Psoas muscle (tissue), 7 donors: ENCODE measurements at regions not wholly inside any gene's neighbourhood (a gene's known extent, or its start where the extent isn't known, plus 50 kb on each side); places are given as distances from the start of the nearest gene placed in this dataset.

Experiments used
- ATAC-seq, 4 donors: fragments of 200-7000 bp; cut with Tn5 transposase; one replicate each; pipeline ENCODE4 v1.9.1; 2020; ENCODE audit warnings: moderate library complexity in 3 of 4, mild to moderate bottlenecking in 2 of 4
- DNase-seq, 2 donors: peaks; one replicate each; pipeline ENCODE4 v3.0.0-alpha.2; 2020
- H3K27ac ChIP-seq: fragments of 200-600 bp; one replicate; pipeline ENCODE4 v1.8.0; 2022
- H3K27me3 ChIP-seq, 3 donors: fragments of 200-600 bp in 1 of 3; one replicate each; pipeline versions ENCODE4 v1.6.1 to v1.8.0; 2013 to 2022; ENCODE audit warnings: low read length in 2 of 3, mild to moderate bottlenecking in 2 of 3, moderate library complexity in 1 of 3; ENCODE audit not compliant: insufficient read depth in 3 of 3
- H3K36me3 ChIP-seq, 2 donors: fragments of 200-600 bp in 1 of 2; one replicate each; pipeline versions ENCODE4 v1.6.1 to v1.8.0; 2013 to 2022; ENCODE audit warnings: low read depth in 1 of 2, mild to moderate bottlenecking in 1 of 2, moderate library complexity in 1 of 2; ENCODE audit not compliant: insufficient read depth in 1 of 2
- H3K4me1 ChIP-seq: fragments of 200-600 bp; one replicate; pipeline ENCODE4 v1.8.0; 2022
- H3K4me3 ChIP-seq: fragments of 200-600 bp; one replicate; pipeline ENCODE4 v1.8.0; 2022; ENCODE audit warnings: mild to moderate bottlenecking
- H3K9me3 ChIP-seq: fragments of 200-600 bp; one replicate; pipeline ENCODE4 v1.8.0; 2022
- WGBS, 3 donors: extraction: QIAGEN DNeasy Blood & Tissue Kit; methylation state at CpG; one replicate each; pipeline versions ENCODE4 v1.1.6 to v1.1.7; 2013; 5-methylcytosine and 5-hydroxymethylcytosine counted together
- intact Hi-C, 2 donors: fragments of 100-400 bp; cut with DNase I; formaldehyde crosslinking; loops; one replicate each; pipeline versions ENCODE4 v1.11.0 to v1.14.2; 2022
- TF ChIP-seq, protein P1 (sequence below): fragments of 200-600 bp; IDR thresholded peaks from one replicate; pipeline ENCODE4 v1.8.0; 2022; ENCODE audit warnings: antibody characterized with exemption
- donor health status: healthy with polysubstance abuse.
- donor health status: DM: no; HTN: no; CAD: no; lungs with moderate emphysema.
- donor health status: Bipolar disorder and iron deficiency.
- donor health status: healthy.
- donor health status: DM: yes; HTN: yes; CAD: no.
- donor health status: DM: no; HTN: no; CAD: no.
- donor health status: DM: yes; HTN: yes; CAD: no.

DNA sequence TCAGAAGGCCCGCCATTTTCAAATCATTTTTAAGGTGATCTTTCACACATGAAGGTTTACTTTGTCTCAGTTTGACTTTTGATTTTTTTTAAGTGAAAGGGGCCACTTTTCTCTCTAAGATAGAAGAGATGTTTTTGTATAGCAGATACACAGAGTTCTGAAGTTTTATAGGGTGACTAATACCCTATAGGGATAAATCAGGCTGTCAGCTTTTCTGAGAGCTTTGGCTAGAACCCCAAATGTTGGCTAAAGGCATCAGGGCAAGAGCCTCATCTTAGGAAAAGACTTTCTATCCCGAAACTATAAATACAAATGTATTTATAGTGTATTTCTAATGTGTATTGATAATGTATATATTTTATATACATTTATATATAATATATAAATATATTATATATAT lies 181.4 kb downstream of the TBX18 start:
- no peaks in the 10 kb centered on the region for H3K27me3 ChIP-seq
- TF ChIP-seq, protein P1, sequence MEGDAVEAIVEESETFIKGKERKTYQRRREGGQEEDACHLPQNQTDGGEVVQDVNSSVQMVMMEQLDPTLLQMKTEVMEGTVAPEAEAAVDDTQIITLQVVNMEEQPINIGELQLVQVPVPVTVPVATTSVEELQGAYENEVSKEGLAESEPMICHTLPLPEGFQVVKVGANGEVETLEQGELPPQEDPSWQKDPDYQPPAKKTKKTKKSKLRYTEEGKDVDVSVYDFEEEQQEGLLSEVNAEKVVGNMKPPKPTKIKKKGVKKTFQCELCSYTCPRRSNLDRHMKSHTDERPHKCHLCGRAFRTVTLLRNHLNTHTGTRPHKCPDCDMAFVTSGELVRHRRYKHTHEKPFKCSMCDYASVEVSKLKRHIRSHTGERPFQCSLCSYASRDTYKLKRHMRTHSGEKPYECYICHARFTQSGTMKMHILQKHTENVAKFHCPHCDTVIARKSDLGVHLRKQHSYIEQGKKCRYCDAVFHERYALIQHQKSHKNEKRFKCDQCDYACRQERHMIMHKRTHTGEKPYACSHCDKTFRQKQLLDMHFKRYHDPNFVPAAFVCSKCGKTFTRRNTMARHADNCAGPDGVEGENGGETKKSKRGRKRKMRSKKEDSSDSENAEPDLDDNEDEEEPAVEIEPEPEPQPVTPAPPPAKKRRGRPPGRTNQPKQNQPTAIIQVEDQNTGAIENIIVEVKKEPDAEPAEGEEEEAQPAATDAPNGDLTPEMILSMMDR = no peak
- intact Hi-C loops = no loop called here
- 74 to 81% (median 81%) methylated on average over 2 of the region's 2 CpGs for WGBS, 3 donors
- H3K9me3 ChIP-seq = no peaks in the 10 kb centered on the region
- DNase-seq (no peak), ATAC-seq (no peak)
- no peaks in the 10 kb centered on the region for H3K4me1 ChIP-seq
- H3K4me3 ChIP-seq = no peak overlapping the region
- no peak overlapping the region for H3K27ac ChIP-seq
- H3K36me3 ChIP-seq = no peaks in the 10 kb centered on the region

DNA sequence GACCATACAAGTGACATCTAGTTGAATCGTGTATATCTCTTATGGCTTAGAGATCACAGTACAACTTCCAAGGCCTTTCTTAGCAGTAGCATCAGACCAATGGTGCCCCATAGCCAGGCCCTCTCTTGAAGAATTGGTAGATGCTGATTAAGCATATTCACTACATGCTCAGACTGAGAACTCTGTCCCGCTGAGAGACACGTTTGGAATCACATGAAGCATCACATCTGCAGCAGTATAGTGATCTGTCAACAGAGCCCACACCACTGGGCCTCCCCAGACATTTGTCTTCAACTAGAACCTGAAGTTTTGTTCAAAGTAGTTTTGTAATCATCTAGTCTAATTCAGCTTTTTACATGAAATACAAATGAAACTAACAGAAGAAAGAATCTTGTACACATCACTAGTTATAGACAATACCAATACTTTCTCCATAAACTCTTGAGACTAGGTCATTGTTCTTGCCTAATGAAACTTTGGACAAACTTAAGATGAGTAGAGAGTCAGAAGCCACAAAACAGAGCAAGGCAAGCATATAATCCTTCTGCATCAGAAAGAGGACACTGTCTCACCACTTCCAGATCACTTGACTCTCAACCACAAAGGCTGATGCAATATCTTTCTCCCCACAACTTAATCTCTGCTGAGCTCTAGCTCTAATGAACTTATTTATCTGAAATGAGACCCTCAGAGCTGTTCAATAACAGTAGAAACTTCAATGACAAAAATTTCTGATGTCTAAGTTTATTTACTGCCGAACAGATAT lies 182.7 kb downstream of the TBX18 start:
- H3K27ac ChIP-seq = no peak overlapping the region
- H3K4me1 ChIP-seq = no peaks in the 10 kb centered on the region
- intact Hi-C loops = no loop called here
- DNase-seq (no peak), ATAC-seq (no peak)
- WGBS, 3 donors = 66 to 77% (median 72%) methylated on average over 4 of the region's 4 CpGs
- TF ChIP-seq, protein P1 = no peak
- no peaks in the 10 kb centered on the region for H3K36me3 ChIP-seq
- H3K27me3 ChIP-seq = no peaks in the 10 kb centered on the region
- H3K4me3 ChIP-seq = no peak overlapping the region
- no peaks in the 10 kb centered on the region for H3K9me3 ChIP-seq

DNA sequence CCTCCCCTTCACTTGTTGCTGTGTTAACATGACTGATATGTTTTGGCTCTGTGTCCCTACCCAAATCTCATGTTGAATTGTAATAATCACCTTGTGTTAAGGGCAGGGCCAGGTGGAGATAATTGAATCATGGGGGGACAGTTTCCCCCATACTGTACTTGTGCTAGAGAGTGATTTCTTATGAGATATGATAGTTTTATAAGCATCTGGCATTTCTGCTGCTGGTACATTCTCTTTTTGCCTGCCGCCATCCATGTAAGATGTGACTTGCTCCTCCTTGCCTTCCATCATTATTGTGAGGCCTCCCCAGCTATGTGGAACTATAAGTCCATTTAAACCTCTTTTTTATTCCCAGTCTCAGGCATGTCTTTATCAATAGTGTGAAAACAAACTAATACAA lies 185.0 kb downstream of the TBX18 start:
- Histone ChIP-seq H3K27me3 (no peaks in the 10 kb centered on the region), H3K36me3 (no peaks in the 10 kb centered on the region), H3K9me3 (no peaks in the 10 kb centered on the region), H3K4me1 (no peaks in the 10 kb centered on the region), H3K27ac (no peak overlapping the region), H3K4me3 (no peak overlapping the region)
- DNase-seq (no peak), ATAC-seq (no peak)
- intact Hi-C loops = no loop called here
- WGBS, 3 donors = 0% methylated on average over 1 of the region's 1 CpG
- TF ChIP-seq, protein P1 = no peak

DNA sequence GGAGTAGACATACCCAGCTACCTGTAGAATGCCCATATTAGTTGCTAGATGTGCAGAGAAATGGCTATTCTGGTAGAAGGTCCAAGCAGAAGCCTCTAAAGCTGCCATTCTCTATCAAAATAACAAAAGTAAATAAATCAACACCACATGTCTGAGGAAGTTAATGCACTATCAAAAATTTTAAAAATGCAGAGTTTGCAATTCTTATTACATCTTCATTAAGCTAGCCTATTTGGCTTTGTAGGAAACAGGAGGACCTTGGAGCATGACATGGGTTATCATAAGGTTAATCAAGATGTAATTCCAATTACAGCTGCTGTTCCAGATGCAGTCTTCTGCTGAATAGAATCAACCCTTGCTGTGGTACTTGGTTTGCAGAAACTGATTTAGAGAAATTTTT lies 188.4 kb downstream of the TBX18 start:
- no peak overlapping the region for H3K27ac ChIP-seq
- intact Hi-C loops = no loop called here
- H3K4me3 ChIP-seq = no peak overlapping the region
- H3K9me3 ChIP-seq = no peaks in the 10 kb centered on the region
- H3K27me3 ChIP-seq = no peaks in the 10 kb centered on the region
- TF ChIP-seq, protein P1 = no peak
- DNase-seq (no peak), ATAC-seq (no peak)
- H3K36me3 ChIP-seq = no peaks in the 10 kb centered on the region
- no peaks in the 10 kb centered on the region for H3K4me1 ChIP-seq

DNA sequence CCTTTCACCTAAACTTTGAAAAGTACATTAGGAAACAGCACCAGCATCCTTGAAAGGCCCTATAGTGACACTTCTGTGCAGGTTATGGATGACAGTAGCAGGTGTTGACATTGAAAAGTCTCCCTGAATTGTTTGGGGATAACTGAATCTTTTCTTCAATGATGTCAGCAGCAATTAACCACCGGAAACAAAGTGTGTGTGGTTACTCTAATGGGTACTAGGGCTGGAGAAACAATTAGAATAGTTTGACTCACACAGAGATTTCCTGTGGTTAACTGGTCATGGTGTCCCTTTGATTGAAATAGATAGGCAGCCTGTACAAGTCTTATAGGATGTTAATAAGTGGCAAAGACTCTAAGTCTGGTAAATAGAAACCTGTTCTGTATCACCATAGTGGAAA lies 189.1 kb downstream of the TBX18 start:
- ATAC-seq = no peak
- WGBS, 3 donors = 26 to 39% (median 27%) methylated on average over 1 of the region's 1 CpG
- H3K9me3 ChIP-seq = no peaks in the 10 kb centered on the region
- TF ChIP-seq, protein P1 = no peak
- intact Hi-C loops = no loop called here
- H3K27ac ChIP-seq = no peak overlapping the region
- no peaks in the 10 kb centered on the region for H3K36me3 ChIP-seq
- H3K27me3 ChIP-seq = no peaks in the 10 kb centered on the region
- no peaks in the 10 kb centered on the region for H3K4me1 ChIP-seq
- no peak for DNase-seq
- no peak overlapping the region for H3K4me3 ChIP-seq
